ENCODE measurements at regions not wholly inside any gene's neighbourhood (a gene's known extent, or its start where the extent isn't known, plus 50 kb on each side); places are given as distances from the start of the nearest gene placed in this dataset.

GRCh38 chr6:49269190-49269589 is 193.9 kb downstream of the MMUT start:
- TF ChIP-seq EP300 (IDR thresholded peaks at IDR 0.05; ENCODE audit: low read depth) (no peak), CTCF (IDR thresholded peaks at IDR 0.05) (no peak), POLR2AphosphoS5 (IDR thresholded peaks at IDR 0.05) (no peak), POLR2A (IDR thresholded peaks at IDR 0.05) (no peak)
- no peaks in the 10 kb centered on the region for H3K27me3 ChIP-seq
- no peak for DNase-seq
- WGBS, 2 donors (ENCODE audit: low coverage in 1 of 2), result 35 to 43% methylated on average over 2 of the region's 2 CpGs
- H3K36me3 ChIP-seq, result no peaks in the 10 kb centered on the region
- no peak overlapping the region for H3K4me3 ChIP-seq
- intact Hi-C loops (cut with DNase I; ENCODE audit: low total_unique reads) (no loop called here), in situ Hi-C loops (cut with MboI; ENCODE audit: low pct_ligation_motif_present in 1 of 4, low pct_unique_long_range_greater_than_20kb in 1 of 4, low sequenced_read_pairs in 3 of 4) (no loop called here)
- no peaks in the 10 kb centered on the region for H3K4me1 ChIP-seq
- H3K27ac ChIP-seq, result no peak overlapping the region
- no peaks in the 10 kb centered on the region for H3K9me3 ChIP-seq

GRCh38 chr6:49264909-49265308 is 198.1 kb downstream of the MMUT start:
- Histone ChIP-seq H3K27me3 (no peaks in the 10 kb centered on the region), H3K27ac (no peak overlapping the region), H3K9me3 (no peaks in the 10 kb centered on the region), H3K36me3 (no peaks in the 10 kb centered on the region), H3K4me1 (no peaks in the 10 kb centered on the region), H3K4me3 (no peak overlapping the region)
- intact Hi-C loops (cut with DNase I; ENCODE audit: low total_unique reads) (no loop called here), in situ Hi-C loops (cut with MboI; ENCODE audit: low pct_ligation_motif_present in 1 of 4, low pct_unique_long_range_greater_than_20kb in 1 of 4, low sequenced_read_pairs in 3 of 4) (no loop called here)
- DNase-seq, result no peak
- TF ChIP-seq EP300 (IDR thresholded peaks at IDR 0.05; ENCODE audit: low read depth) (no peak), POLR2AphosphoS5 (IDR thresholded peaks at IDR 0.05) (no peak), POLR2A (IDR thresholded peaks at IDR 0.05) (no peak), CTCF (IDR thresholded peaks at IDR 0.05) (no peak)
- WGBS, 2 donors (ENCODE audit: low coverage in 1 of 2), result 84% methylated on average over 8 of the region's 8 CpGs; no CpG with 5 or more reads in 1 of the 2 donors

- Histone ChIP-seq H3K27ac (no peak overlapping the region), H3K9me3 (no peaks in the 10 kb centered on the region), H3K4me3 (no peak overlapping the region), H3K27me3 (no peaks in the 10 kb centered on the region), H3K36me3 (no peaks in the 10 kb centered on the region), H3K4me1 (no peaks in the 10 kb centered on the region)
- no peak for DNase-seq
- TF ChIP-seq EP300 (IDR thresholded peaks at IDR 0.05; ENCODE audit: low read depth), result no peak
- no peak for TF ChIP-seq POLR2AphosphoS5 (IDR thresholded peaks at IDR 0.05)
- no peak for TF ChIP-seq POLR2A (IDR thresholded peaks at IDR 0.05)
- no peak for TF ChIP-seq CTCF (IDR thresholded peaks at IDR 0.05)
- in situ Hi-C loops (cut with MboI; ENCODE audit: low pct_ligation_motif_present in 1 of 4, low pct_unique_long_range_greater_than_20kb in 1 of 4, low sequenced_read_pairs in 3 of 4) (no loop called here), intact Hi-C loops (cut with DNase I; ENCODE audit: low total_unique reads) (no loop called here)
- 69% methylated on average over 7 of the region's 7 CpGs; no CpG with 5 or more reads in 1 of the 2 donors for WGBS, 2 donors (ENCODE audit: low coverage in 1 of 2)
Observed at GRCh38 chr6:49264496-49264895, 198.6 kb downstream of the MMUT start.

- H3K4me1 ChIP-seq, result no peaks in the 10 kb centered on the region
- intact Hi-C loops (cut with DNase I; ENCODE audit: low total_unique reads) (no loop called here), in situ Hi-C loops (cut with MboI; ENCODE audit: low pct_ligation_motif_present in 1 of 4, low pct_unique_long_range_greater_than_20kb in 1 of 4, low sequenced_read_pairs in 3 of 4) (no loop called here)
- TF ChIP-seq POLR2A (IDR thresholded peaks at IDR 0.05) (no peak), EP300 (IDR thresholded peaks at IDR 0.05; ENCODE audit: low read depth) (no peak)
- no peaks in the 10 kb centered on the region for H3K9me3 ChIP-seq
- DNase-seq, result no peak
- WGBS, 2 donors (ENCODE audit: low coverage in 1 of 2), result 43 to 100% methylated on average over 1 to 3 of the region's 3 CpGs
- H3K27ac ChIP-seq, result no peak overlapping the region
- H3K4me3 ChIP-seq, result no peak overlapping the region
- H3K36me3 ChIP-seq, result no peaks in the 10 kb centered on the region
- H3K27me3 ChIP-seq, result no peaks in the 10 kb centered on the region
Observed at GRCh38 chr6:49257549-49257948, 205.5 kb downstream of the MMUT start.

- H3K36me3 ChIP-seq, result no peaks in the 10 kb centered on the region
- in situ Hi-C loops (cut with MboI; ENCODE audit: low pct_ligation_motif_present in 1 of 4, low pct_unique_long_range_greater_than_20kb in 1 of 4, low sequenced_read_pairs in 3 of 4), result no loop called here
- H3K27ac ChIP-seq, result no peak overlapping the region
- 87 to 88% methylated on average over 3 of the region's 3 CpGs for WGBS, 2 donors (ENCODE audit: low coverage in 1 of 2)
- no peak for DNase-seq
- TF ChIP-seq POLR2AphosphoS5 (IDR thresholded peaks at IDR 0.05) (no peak), CTCF (IDR thresholded peaks at IDR 0.05) (no peak), POLR2A (IDR thresholded peaks at IDR 0.05) (no peak)
- intact Hi-C loops (cut with DNase I; ENCODE audit: low total_unique reads), result no loop called here
- no peak overlapping the region for H3K4me3 ChIP-seq
- H3K4me1 ChIP-seq, result no peaks in the 10 kb centered on the region
- no peaks in the 10 kb centered on the region for H3K9me3 ChIP-seq
- H3K27me3 ChIP-seq, result no peaks in the 10 kb centered on the region
Observed at GRCh38 chr6:49255335-49255734, 207.7 kb downstream of the MMUT start.
